Upper lobe of left lung (tissue), 4 donors: ENCODE measurements at regions not wholly inside any gene's neighbourhood (a gene's known extent, or its start where the extent isn't known, plus 50 kb on each side); places are given as distances from the start of the nearest gene placed in this dataset.

Experiments used
- CTCF ChIP-seq, 6 experiments: fragments of 450-650 bp in 4 of 6; fragments of 200-600 bp in 2 of 6; sonication (generic) in 2 of 6; IDR thresholded peaks; one replicate each; pipeline ENCODE4 v1.5.1; 2016 to 2019; ENCODE audit warnings: antibody characterized with exemption in 6 of 6
- POLR2AphosphoS5 ChIP-seq, 2 donors: sonication (generic); formaldehyde crosslinking; IDR thresholded peaks; one replicate each; pipeline ENCODE4 v1.5.1; 2017; ENCODE audit warnings: antibody characterized with exemption in 2 of 2

DNA sequence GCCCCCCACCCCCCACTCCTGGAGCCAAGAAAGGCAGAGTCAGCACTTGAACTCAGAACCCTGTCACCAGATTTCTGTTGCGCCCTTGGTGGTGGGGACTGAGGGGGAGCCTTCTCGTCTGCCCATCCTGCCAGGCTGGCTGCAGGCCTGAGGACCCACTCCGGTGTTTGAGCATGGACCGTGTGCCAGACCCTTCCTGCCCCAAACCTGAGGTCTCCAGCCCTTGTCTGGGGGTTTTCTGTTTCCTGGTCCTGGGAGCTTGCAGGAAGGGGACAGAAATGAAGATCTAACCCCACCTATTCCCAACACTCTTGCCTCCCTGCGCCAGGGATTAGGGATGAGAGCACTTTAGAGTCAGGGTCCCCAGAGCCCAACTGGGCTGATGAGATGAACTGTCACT is 190.6 kb downstream of the HAUS1 start:
- TF ChIP-seq CTCF (IDR thresholded peaks at IDR 0.05) (no peak), POLR2AphosphoS5 (IDR thresholded peaks at IDR 0.05) (no peak)
